A673 (cell line): ENCODE measurements at regions not wholly inside any gene's neighbourhood (a gene's known extent, or its start where the extent isn't known, plus 50 kb on each side); places are given as distances from the start of the nearest gene placed in this dataset.
"Not testable (repeated sequence)": the region's sequence is repeated elsewhere in the genome, so short reads cannot be mapped to it uniquely, and the experiment has no call there.

Experiments
- BruUV-seq: library from RNA; stranded (reverse); fragments of 400-500 nt; replicated peaks from 2 replicates; lab custom pipeline; 2021; lab: Mats Ljungman, UMichigan
- CTCF ChIA-PET: fragments of 300-600 bp; sonication (Branson Sonifier 250); formaldehyde crosslinking; loops from one replicate; lab custom pipeline; 2022; ENCODE audit warnings: antibody characterized with exemption; lab: Charles Lee
- POLR2A ChIA-PET: fragments of 300-600 bp; sonication (Branson Sonifier 250); formaldehyde crosslinking; loops from one replicate; lab custom pipeline; 2022; ENCODE audit warnings: antibody characterized with exemption; ENCODE audit not compliant: low non-redundant PET; lab: Charles Lee
- DNase-seq: peaks from one replicate; pipeline ENCODE4 v3.0.0-alpha.2; 2015; ENCODE audit warnings: low spot score
- H3K27ac ChIP-seq: fragments of 200-600 bp; sonication (generic); 2 replicates; pipeline ENCODE4 v1.5.1; 2016; ENCODE audit warnings: mixed run types, low read depth, mild to moderate bottlenecking, mixed read lengths, antibody characterized with exemption, low read length; ENCODE audit not compliant: poor library complexity, severe bottlenecking
- H3K27me3 ChIP-seq: fragments of 200-600 bp; sonication (generic); replicated peaks from 2 replicates; pipeline ENCODE4 v1.6.1; 2017; ENCODE audit warnings: mixed run types, low read depth, mild to moderate bottlenecking, mixed read lengths, antibody characterized with exemption, low read length; ENCODE audit not compliant: insufficient read depth, poor library complexity
- H3K36me3 ChIP-seq: fragments of 200-600 bp; sonication (generic); 2 replicates; pipeline ENCODE4 v1.6.1; 2016; ENCODE audit warnings: mixed run types, mild to moderate bottlenecking, mixed read lengths, antibody characterized with exemption, low read length; ENCODE audit not compliant: insufficient read depth, poor library complexity, severe bottlenecking
- H3K4me1 ChIP-seq: fragments of 200-600 bp; sonication (generic); 2 replicates; pipeline ENCODE4 v1.6.1; 2017; ENCODE audit warnings: mixed run types, mild to moderate bottlenecking, mixed read lengths, antibody characterized with exemption, low read length; ENCODE audit not compliant: insufficient read depth, poor library complexity, severe bottlenecking
- H3K4me3 ChIP-seq: fragments of 200-600 bp; sonication (generic); 2 replicates; pipeline ENCODE4 v1.5.1; 2016; ENCODE audit warnings: low read depth, mixed run types, mild to moderate bottlenecking, mixed read lengths, low read length; ENCODE audit not compliant: poor library complexity, severe bottlenecking
- H3K9me3 ChIP-seq: fragments of 200-600 bp; sonication (generic); 2 replicates; pipeline ENCODE4 v1.6.1; 2016; ENCODE audit warnings: mixed run types, low read depth, mild to moderate bottlenecking, mixed read lengths, antibody characterized with exemption, low read length; ENCODE audit not compliant: poor library complexity, severe bottlenecking
- EZH2 ChIP-seq: fragments of 200-600 bp; sonication (generic); IDR thresholded peaks from 2 replicates; pipeline ENCODE4 v1.6.1; 2017; ENCODE audit warnings: borderline replicate concordance, low read depth, mild to moderate bottlenecking, mixed read lengths, antibody characterized with exemption, low read length; ENCODE audit not compliant: poor library complexity, severe bottlenecking
- intact Hi-C: fragments of 100-400 bp; cut with micrococcal nuclease; formaldehyde crosslinking; loops from one replicate; pipeline ENCODE4 v1.10.0; 2022; ENCODE audit not compliant: unreplicated experiment
- TF ChIP-seq, protein P1 (sequence below): fragments of 300-800, 200-600 bp; sonication (generic); conservative IDR thresholded peaks from 2 replicates; pipeline ENCODE4 v1.5.1; 2017; ENCODE audit warnings: low read depth, mild to moderate bottlenecking, antibody characterized with exemption, low read length, moderate library complexity, mixed read lengths

- Histone ChIP-seq H3K4me1 (no peaks in the 10 kb centered on the region), H3K9me3 (no peaks in the 10 kb centered on the region), H3K4me3 (no peak overlapping the region), H3K27me3 (peaks cover 5% of the 10 kb centered on the region), H3K27ac (no peak overlapping the region), H3K36me3 (no peaks in the 10 kb centered on the region)
- ChIA-PET CTCF (no interaction called here), POLR2A (no interaction called here)
- BruUV-seq: no TSS peak
- no peak for TF ChIP-seq EZH2
- TF ChIP-seq, protein P1, sequence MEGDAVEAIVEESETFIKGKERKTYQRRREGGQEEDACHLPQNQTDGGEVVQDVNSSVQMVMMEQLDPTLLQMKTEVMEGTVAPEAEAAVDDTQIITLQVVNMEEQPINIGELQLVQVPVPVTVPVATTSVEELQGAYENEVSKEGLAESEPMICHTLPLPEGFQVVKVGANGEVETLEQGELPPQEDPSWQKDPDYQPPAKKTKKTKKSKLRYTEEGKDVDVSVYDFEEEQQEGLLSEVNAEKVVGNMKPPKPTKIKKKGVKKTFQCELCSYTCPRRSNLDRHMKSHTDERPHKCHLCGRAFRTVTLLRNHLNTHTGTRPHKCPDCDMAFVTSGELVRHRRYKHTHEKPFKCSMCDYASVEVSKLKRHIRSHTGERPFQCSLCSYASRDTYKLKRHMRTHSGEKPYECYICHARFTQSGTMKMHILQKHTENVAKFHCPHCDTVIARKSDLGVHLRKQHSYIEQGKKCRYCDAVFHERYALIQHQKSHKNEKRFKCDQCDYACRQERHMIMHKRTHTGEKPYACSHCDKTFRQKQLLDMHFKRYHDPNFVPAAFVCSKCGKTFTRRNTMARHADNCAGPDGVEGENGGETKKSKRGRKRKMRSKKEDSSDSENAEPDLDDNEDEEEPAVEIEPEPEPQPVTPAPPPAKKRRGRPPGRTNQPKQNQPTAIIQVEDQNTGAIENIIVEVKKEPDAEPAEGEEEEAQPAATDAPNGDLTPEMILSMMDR: no peak
- peak; percentile 71 for DNase-seq
- intact Hi-C loops: no loop called here
Observed at GRCh38 chr5:124963236-124963919, 216.9 kb upstream of the ZNF608 start.

- H3K4me1 ChIP-seq, H3K27ac ChIP-seq, BruUV-seq, CTCF ChIA-PET, H3K36me3 ChIP-seq, intact Hi-C loops, H3K9me3 ChIP-seq, POLR2A ChIA-PET, H3K4me3 ChIP-seq, DNase-seq, H3K27me3 ChIP-seq: not testable (repeated sequence)
Observed at GRCh38 chr5:124966741-124967140, 220.3 kb upstream of the ZNF608 start.

DNA sequence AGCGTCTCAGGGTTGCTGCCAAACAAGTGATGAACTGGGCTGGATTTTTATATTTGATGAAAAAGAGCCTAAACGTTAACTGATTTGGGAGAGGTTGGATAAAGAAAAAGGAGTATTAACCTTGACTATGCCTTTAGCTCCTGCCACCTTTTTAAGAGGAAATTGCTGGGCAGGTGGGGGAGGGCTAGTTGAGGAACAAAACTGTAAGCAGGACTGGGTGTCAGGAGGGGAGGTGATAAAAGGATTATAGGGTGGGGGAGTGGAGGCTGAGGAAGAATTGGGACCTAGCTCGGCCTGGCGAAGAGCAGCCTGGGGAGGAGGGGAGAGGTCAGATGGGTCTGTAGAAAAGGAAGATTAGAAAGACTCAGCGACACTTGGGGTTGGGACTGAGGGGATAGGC is 223.9 kb upstream of the ZNF608 start:
- peaks cover 16% of the 10 kb centered on the region for H3K27me3 ChIP-seq
- H3K27ac ChIP-seq, POLR2A ChIA-PET, intact Hi-C loops, H3K9me3 ChIP-seq, BruUV-seq, DNase-seq, H3K4me3 ChIP-seq, CTCF ChIA-PET, H3K36me3 ChIP-seq, H3K4me1 ChIP-seq: not testable (repeated sequence)

GRCh38 chr5:124972703-124973102 is 226.3 kb upstream of the ZNF608 start:
- Histone ChIP-seq H3K4me1 (no peaks in the 10 kb centered on the region), H3K9me3 (no peaks in the 10 kb centered on the region), H3K36me3 (no peaks in the 10 kb centered on the region), H3K27ac (no peak overlapping the region), H3K4me3 (no peak overlapping the region), H3K27me3 (peaks cover 20% of the 10 kb centered on the region)
- no TSS peak for BruUV-seq
- CTCF ChIA-PET: no interaction called here
- POLR2A ChIA-PET: no interaction called here
- no peak for TF ChIP-seq EZH2
- TF ChIP-seq, protein P1: 0 out of 2 replicates have a peak, but pooled peaks have one; percentile 20
- DNase-seq: no peak
- intact Hi-C loops: no loop called here
